SK-N-SH (cell line): ENCODE measurements at regions not wholly inside any gene's neighbourhood (a gene's known extent, or its start where the extent isn't known, plus 50 kb on each side); places are given as distances from the start of the nearest gene placed in this dataset.

Experiments
- FOXJ3 ChIP-seq: sonication (generic); formaldehyde crosslinking; IDR thresholded peaks from 2 replicates; pipeline ENCODE4 v1.5.1; 2020; ENCODE audit warnings: mild to moderate bottlenecking, missing genetic modification reagents
- YY1 ChIP-seq: IDR thresholded peaks from 2 replicates; pipeline ENCODE4 v1.4.0; 2012; ENCODE audit warnings: low read depth, mild to moderate bottlenecking

DNA sequence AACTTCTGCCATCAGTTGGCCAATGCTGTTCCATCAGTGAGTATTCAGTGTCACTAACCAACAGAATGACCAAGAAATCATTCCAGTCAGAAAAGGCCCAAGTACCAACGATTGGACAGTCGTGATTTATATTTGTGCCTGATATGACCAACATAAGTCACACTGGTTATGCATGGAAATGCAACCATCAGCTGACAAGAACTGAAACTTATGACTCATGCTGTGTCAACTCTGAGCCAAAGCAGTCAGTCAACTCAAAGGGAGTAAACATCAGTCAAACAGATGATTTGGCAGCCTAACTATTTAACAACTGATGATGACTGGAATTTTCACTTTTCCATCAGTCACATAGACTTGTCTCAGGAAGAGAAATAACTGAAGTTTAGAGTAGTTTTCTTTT is 142.4 kb downstream of the ANXA2 start:
- TF ChIP-seq FOXJ3 (no peak), YY1 (no peak)
